Mesothelial cell of epicardium (in vitro differentiated cells): ENCODE measurements at regions not wholly inside any gene's neighbourhood (a gene's known extent, or its start where the extent isn't known, plus 50 kb on each side); places are given as distances from the start of the nearest gene placed in this dataset.

Experiments
- DNase-seq, 2 experiments: peaks; one replicate each; pipeline ENCODE4 v3.0.0; 2021; ENCODE audit warnings: low spot score in 2 of 2; ENCODE audit not compliant: unreplicated experiment in 2 of 2
- H3K27ac Mint-ChIP-seq: 2 replicates; pipeline ENCODE4 v1.8.0; 2021; ENCODE audit warnings: mixed read lengths
- H3K27me3 Mint-ChIP-seq: 2 replicates; pipeline ENCODE4 v1.8.0; 2021; ENCODE audit warnings: low read depth, mixed read lengths
- H3K36me3 Mint-ChIP-seq: 2 replicates; pipeline ENCODE4 v1.8.0; 2021; ENCODE audit warnings: mixed read lengths
- H3K4me1 Mint-ChIP-seq: 2 replicates; pipeline ENCODE4 v1.8.0; 2021; ENCODE audit warnings: mixed read lengths
- H3K4me3 Mint-ChIP-seq: 2 replicates; pipeline ENCODE4 v1.8.0; 2021; ENCODE audit warnings: mild to moderate bottlenecking, moderate library complexity, mixed read lengths
- H3K9me3 Mint-ChIP-seq: 2 replicates; pipeline ENCODE4 v1.8.0; 2021; ENCODE audit warnings: mixed read lengths
- CTCF ChIP-seq: fragments of 200-600 bp; sonication (generic); IDR thresholded peaks from one replicate; pipeline ENCODE4 v1.5.0; 2021; ENCODE audit warnings: antibody characterized with exemption; ENCODE audit not compliant: unreplicated experiment

GRCh38 chr5:175001876-175002645, 277.7 kb downstream of the MSX2 start:
- TF ChIP-seq CTCF = no peak
- no peak overlapping the region for H3K27ac Mint-ChIP-seq
- no peaks in the 10 kb centered on the region for H3K36me3 Mint-ChIP-seq
- H3K4me1 Mint-ChIP-seq = peaks cover 5% of the 10 kb centered on the region
- H3K9me3 Mint-ChIP-seq = peaks cover 12% of the 10 kb centered on the region
- H3K27me3 Mint-ChIP-seq = peaks cover 62% of the 10 kb centered on the region
- DNase-seq = no peak
- H3K4me3 Mint-ChIP-seq = no peak overlapping the region

GRCh38 chr5:175001311-175001710, 276.9 kb downstream of the MSX2 start:
- DNase-seq = no peak
- no peak for TF ChIP-seq CTCF
- H3K27me3 Mint-ChIP-seq = peaks cover 55% of the 10 kb centered on the region
- no peak overlapping the region for H3K27ac Mint-ChIP-seq
- peaks cover 12% of the 10 kb centered on the region for H3K9me3 Mint-ChIP-seq
- H3K36me3 Mint-ChIP-seq = no peaks in the 10 kb centered on the region
- peaks cover 5% of the 10 kb centered on the region for H3K4me1 Mint-ChIP-seq
- H3K4me3 Mint-ChIP-seq = no peak overlapping the region

GRCh38 chr5:174999581-174999980, 275.2 kb downstream of the MSX2 start:
- Mint-ChIP-seq H3K27ac (no peak overlapping the region), H3K4me1 (peaks cover 5% of the 10 kb centered on the region), H3K4me3 (no peak overlapping the region), H3K9me3 (peaks cover 12% of the 10 kb centered on the region), H3K27me3 (peaks cover 41% of the 10 kb centered on the region), H3K36me3 (no peaks in the 10 kb centered on the region)
- TF ChIP-seq CTCF = no peak
- DNase-seq = no peak

GRCh38 chr5:174998131-174998730, 273.8 kb downstream of the MSX2 start:
- Mint-ChIP-seq H3K27ac (no peak overlapping the region), H3K27me3 (peaks cover 37% of the 10 kb centered on the region), H3K4me1 (no peaks in the 10 kb centered on the region), H3K36me3 (no peaks in the 10 kb centered on the region), H3K4me3 (no peak overlapping the region), H3K9me3 (peaks cover 7% of the 10 kb centered on the region)
- no peak for DNase-seq
- TF ChIP-seq CTCF = no peak

- Mint-ChIP-seq H3K4me1 (no peaks in the 10 kb centered on the region), H3K27ac (no peak overlapping the region), H3K36me3 (no peaks in the 10 kb centered on the region), H3K9me3 (peaks cover 7% of the 10 kb centered on the region), H3K4me3 (no peak overlapping the region), H3K27me3 (peaks cover 39% of the 10 kb centered on the region)
- DNase-seq = no peak
- no peak for TF ChIP-seq CTCF
These were observed 273.3 kb downstream of the MSX2 start for GRCh38 chr5:174997688-174998087.
